MCF 10A (cell line): ENCODE measurements at regions not wholly inside any gene's neighbourhood (a gene's known extent, or its start where the extent isn't known, plus 50 kb on each side); places are given as distances from the start of the nearest gene placed in this dataset.

ENCODE experiments used
- BruUV-seq: library from RNA; stranded (reverse); fragments of 400-500 nt; replicated peaks from 2 replicates; lab custom pipeline; 2021; lab: Mats Ljungman, UMichigan
- CTCF ChIA-PET: fragments of 300-600 bp; sonication (Branson Sonifier 250); formaldehyde crosslinking; extraction: SDS; loops from one replicate; lab custom pipeline; 2021; ENCODE audit warnings: antibody characterized with exemption, inconsistent platforms; lab: Yijun Ruan, JAX
- POLR2A ChIA-PET: fragments of 300-600, 350-650 bp; sonication (Branson Sonifier 250); formaldehyde crosslinking; extraction: SDS; loops from one replicate; lab custom pipeline; 2020; ENCODE audit warnings: antibody characterized with exemption, inconsistent platforms; lab: Yijun Ruan, JAX
- DNase-seq: peaks from one replicate; pipeline ENCODE4 v3.0.0-alpha.2; 2018; ENCODE audit not compliant: unreplicated experiment
- H3K27ac Mint-ChIP-seq: one replicate; pipeline ENCODE4 v1.8.0; 2022; ENCODE audit warnings: mild to moderate bottlenecking, low read depth, mixed read lengths; ENCODE audit not compliant: unreplicated experiment
- H3K27me3 Mint-ChIP-seq: one replicate; pipeline ENCODE4 v1.8.0; 2022; ENCODE audit warnings: mixed read lengths; ENCODE audit not compliant: insufficient read depth, unreplicated experiment
- H3K36me3 Mint-ChIP-seq: one replicate; pipeline ENCODE4 v1.8.0; 2022; ENCODE audit warnings: mild to moderate bottlenecking, moderate library complexity, mixed read lengths; ENCODE audit not compliant: insufficient read depth, unreplicated experiment
- H3K4me1 Mint-ChIP-seq: one replicate; pipeline ENCODE4 v1.8.0; 2022; ENCODE audit warnings: mixed read lengths; ENCODE audit not compliant: insufficient read depth, unreplicated experiment
- H3K4me3 Mint-ChIP-seq: one replicate; pipeline ENCODE4 v1.8.0; 2022; ENCODE audit warnings: mild to moderate bottlenecking, moderate library complexity, mixed read lengths; ENCODE audit not compliant: unreplicated experiment
- H3K9me3 Mint-ChIP-seq: one replicate; pipeline ENCODE4 v1.8.0; 2022; ENCODE audit warnings: mixed read lengths; ENCODE audit not compliant: unreplicated experiment
- intact Hi-C: fragments of 100-400 bp; cut with micrococcal nuclease; formaldehyde crosslinking; loops from 2 replicates; pipeline ENCODE4 v1.14.1; 2022
- TF ChIP-seq, protein P1 (sequence below): fragments of 200-600 bp; IDR thresholded peaks from one replicate; pipeline ENCODE4 v1.8.0; 2022; ENCODE audit warnings: antibody characterized with exemption, mild to moderate bottlenecking; ENCODE audit not compliant: unreplicated experiment

DNA sequence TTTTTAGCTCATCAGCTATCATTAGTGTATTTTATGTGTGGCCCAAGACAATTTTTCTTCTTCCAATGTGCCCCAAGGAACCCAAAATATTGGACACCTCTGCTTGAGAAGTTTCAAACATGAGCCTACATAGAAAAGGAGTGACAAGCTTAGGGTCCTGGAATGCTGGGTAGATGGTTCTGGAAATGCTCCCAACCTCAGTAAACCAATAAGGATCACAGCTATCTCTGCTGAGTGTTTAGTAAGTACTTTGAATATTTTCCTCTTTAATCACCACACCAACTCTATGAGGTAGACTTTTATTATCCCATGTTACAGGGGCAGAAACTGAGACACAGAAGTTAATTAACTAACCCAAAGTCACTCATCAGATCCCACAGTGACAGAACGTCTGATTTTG lies 164.9 kb upstream of the KLF3 start:
- Mint-ChIP-seq H3K4me3 (no peak overlapping the region), H3K27ac (no peak overlapping the region), H3K9me3 (no peaks in the 10 kb centered on the region), H3K36me3 (no peaks in the 10 kb centered on the region), H3K4me1 (no peaks in the 10 kb centered on the region), H3K27me3 (no peaks in the 10 kb centered on the region)
- ChIA-PET POLR2A (interaction anchor here (0.6 kb wide), 1 partner anchor 17 kb away, joined by 3 read pairs; no protein-coding TSS in a partner anchor), CTCF (interaction anchor here (0.6 kb wide), 1 partner anchor 286 kb away, joined by 3 read pairs; no protein-coding TSS in a partner anchor)
- BruUV-seq, result no TSS peak
- intact Hi-C loops, result no loop called here
- no peak for DNase-seq
- TF ChIP-seq, protein P1, sequence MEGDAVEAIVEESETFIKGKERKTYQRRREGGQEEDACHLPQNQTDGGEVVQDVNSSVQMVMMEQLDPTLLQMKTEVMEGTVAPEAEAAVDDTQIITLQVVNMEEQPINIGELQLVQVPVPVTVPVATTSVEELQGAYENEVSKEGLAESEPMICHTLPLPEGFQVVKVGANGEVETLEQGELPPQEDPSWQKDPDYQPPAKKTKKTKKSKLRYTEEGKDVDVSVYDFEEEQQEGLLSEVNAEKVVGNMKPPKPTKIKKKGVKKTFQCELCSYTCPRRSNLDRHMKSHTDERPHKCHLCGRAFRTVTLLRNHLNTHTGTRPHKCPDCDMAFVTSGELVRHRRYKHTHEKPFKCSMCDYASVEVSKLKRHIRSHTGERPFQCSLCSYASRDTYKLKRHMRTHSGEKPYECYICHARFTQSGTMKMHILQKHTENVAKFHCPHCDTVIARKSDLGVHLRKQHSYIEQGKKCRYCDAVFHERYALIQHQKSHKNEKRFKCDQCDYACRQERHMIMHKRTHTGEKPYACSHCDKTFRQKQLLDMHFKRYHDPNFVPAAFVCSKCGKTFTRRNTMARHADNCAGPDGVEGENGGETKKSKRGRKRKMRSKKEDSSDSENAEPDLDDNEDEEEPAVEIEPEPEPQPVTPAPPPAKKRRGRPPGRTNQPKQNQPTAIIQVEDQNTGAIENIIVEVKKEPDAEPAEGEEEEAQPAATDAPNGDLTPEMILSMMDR, result no peak

DNA sequence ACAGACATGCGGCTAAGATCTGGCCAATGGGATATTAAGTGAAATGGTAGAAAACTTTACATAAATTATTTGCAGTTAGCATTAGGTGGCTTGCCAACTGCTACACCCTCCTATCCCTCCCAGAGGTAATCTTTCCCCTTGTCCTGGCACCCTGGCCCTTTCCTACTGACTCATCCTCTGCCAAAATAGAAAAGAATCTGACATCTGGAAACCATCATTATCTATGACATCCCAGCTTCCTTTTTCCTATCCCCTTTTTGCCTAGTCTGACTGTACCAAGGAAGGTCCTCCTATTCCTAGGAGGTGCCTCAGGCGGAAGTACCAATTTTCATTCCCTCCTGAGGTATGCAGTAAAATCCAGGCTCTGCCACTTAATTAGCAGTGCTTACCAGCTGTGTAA lies 163.6 kb upstream of the KLF3 start:
- Mint-ChIP-seq H3K36me3 (no peaks in the 10 kb centered on the region), H3K27ac (no peak overlapping the region), H3K4me1 (no peaks in the 10 kb centered on the region), H3K9me3 (no peaks in the 10 kb centered on the region), H3K27me3 (no peaks in the 10 kb centered on the region), H3K4me3 (no peak overlapping the region)
- CTCF ChIA-PET, result no interaction called here
- POLR2A ChIA-PET, result no interaction called here
- no TSS peak for BruUV-seq
- DNase-seq, result no peak
- intact Hi-C loops, result no loop called here
- TF ChIP-seq, protein P1, result no peak

DNA sequence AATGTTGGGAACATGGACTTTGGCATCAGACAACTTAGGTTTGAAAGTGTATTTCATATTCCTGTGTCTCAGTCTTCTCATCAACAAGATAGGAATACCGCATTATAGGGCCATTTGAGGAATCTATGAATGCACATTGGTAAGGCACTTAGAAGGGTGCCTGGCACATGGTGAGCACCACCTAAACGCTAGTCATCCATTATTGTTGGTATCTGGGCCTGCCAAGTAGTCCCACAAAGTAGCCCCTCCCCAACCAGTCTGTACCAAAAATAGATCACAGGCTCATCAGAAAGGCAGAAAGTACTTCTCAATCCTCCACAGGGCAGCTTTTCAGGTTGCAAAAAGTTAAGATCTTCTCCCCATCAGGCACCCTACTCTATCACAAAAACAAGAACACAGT lies 162.3 kb upstream of the KLF3 start:
- Mint-ChIP-seq H3K36me3 (no peaks in the 10 kb centered on the region), H3K4me1 (no peaks in the 10 kb centered on the region), H3K27me3 (peaks cover 8% of the 10 kb centered on the region), H3K9me3 (no peaks in the 10 kb centered on the region), H3K4me3 (no peak overlapping the region), H3K27ac (peak overlapping the region; percentile 18)
- BruUV-seq, result no TSS peak
- TF ChIP-seq, protein P1, result no peak
- ChIA-PET POLR2A (no interaction called here), CTCF (interaction anchor here (1.1 kb wide), 1 partner anchor 85 kb away, joined by 7 read pairs; no protein-coding TSS in a partner anchor)
- DNase-seq, result no peak
- intact Hi-C loops, result no loop called here

DNA sequence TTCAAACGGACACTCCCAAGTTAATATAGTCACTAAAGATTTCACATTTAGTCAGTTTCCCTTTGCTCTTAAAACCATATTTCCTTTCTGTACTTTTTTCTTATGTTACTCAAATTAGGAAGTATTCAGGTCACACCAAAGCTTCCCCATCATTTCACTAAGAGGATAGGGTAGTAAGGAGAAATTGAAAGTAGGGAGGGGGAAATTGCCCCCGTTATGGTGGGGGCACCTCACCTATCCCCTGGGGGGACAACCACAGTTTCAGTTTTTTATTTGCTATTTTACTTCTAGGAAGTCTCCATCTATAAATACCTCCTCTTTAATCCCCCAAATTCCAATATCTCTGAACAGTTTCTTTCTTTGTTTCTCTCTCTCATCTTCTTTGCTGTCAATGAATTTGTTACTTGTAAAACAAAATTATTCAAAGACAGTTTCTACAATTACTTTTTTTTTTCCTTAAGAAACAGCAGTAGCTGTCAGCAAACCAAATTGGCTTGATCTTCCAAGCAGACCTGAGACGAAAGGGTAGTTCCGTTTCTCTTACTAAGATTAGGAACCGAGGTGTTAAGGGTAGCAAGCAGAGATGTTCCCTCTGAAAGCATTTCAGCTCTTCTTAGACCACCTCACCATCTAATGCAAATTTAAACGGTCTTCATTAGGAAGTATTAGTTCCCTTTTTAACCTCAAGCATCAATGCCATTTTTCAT lies 160.2 kb upstream of the KLF3 start:
- POLR2A ChIA-PET, result interaction anchor here (0.6 kb wide), 1 partner anchor 113 kb away, joined by 3 read pairs; no protein-coding TSS in a partner anchor

More for the DNA sequence above, 160.2 kb upstream of the KLF3 start:
- H3K27ac Mint-ChIP-seq, result no peak overlapping the region
- TF ChIP-seq, protein P1, result no peak
- intact Hi-C loops, result no loop called here
- no peak for DNase-seq
- CTCF ChIA-PET, result no interaction called here
- no peaks in the 10 kb centered on the region for H3K36me3 Mint-ChIP-seq
- H3K4me3 Mint-ChIP-seq, result no peak overlapping the region
- no peaks in the 10 kb centered on the region for H3K9me3 Mint-ChIP-seq
- no peaks in the 10 kb centered on the region for H3K4me1 Mint-ChIP-seq
- BruUV-seq, result no TSS peak
- peaks cover 14% of the 10 kb centered on the region for H3K27me3 Mint-ChIP-seq
